ENCODE measurements at regions not wholly inside any gene's neighbourhood (a gene's known extent, or its start where the extent isn't known, plus 50 kb on each side); places are given as distances from the start of the nearest gene placed in this dataset.

DNA sequence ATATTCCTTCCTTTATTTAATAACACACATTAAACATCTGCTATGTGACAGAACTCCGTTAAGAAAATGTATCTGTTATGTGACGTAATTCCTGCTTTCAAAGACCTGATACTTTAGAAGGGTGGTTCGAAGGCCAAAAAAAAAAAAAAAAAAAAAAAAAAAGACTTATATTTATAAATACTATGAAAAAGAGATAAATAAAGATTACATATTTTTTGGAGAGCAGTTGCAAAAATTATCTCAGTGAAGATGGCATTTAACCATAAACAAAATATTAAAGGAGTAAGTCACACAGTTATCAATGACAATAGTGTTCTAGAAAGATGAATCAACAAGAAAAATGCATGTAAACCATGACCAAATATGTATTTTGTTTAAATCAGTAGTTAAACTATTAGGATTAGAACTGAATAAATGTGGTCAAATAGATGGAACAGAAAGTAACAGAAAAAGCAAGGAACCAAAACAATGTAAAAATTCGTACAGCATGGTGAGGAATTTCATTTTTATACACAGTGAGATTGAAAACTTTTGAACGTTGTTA lies 612.3 kb upstream of the SLITRK5 start:
- intact Hi-C loops (cut with DNase I; ENCODE audit: low total_unique reads) (no loop called here), in situ Hi-C loops (cut with MboI; ENCODE audit: low sequenced_read_pairs in 4 of 4) (no loop called here)
- Histone ChIP-seq H3K27ac (no peak overlapping the region), H3K4me3 (no peak overlapping the region), H3K9me3 (no peaks in the 10 kb centered on the region), H3K36me3 (no peaks in the 10 kb centered on the region), H3K27me3 (no peaks in the 10 kb centered on the region), H3K4me1 (no peaks in the 10 kb centered on the region)
- DNase-seq (no peak), ATAC-seq (no peak)
- TF ChIP-seq, protein P1, sequence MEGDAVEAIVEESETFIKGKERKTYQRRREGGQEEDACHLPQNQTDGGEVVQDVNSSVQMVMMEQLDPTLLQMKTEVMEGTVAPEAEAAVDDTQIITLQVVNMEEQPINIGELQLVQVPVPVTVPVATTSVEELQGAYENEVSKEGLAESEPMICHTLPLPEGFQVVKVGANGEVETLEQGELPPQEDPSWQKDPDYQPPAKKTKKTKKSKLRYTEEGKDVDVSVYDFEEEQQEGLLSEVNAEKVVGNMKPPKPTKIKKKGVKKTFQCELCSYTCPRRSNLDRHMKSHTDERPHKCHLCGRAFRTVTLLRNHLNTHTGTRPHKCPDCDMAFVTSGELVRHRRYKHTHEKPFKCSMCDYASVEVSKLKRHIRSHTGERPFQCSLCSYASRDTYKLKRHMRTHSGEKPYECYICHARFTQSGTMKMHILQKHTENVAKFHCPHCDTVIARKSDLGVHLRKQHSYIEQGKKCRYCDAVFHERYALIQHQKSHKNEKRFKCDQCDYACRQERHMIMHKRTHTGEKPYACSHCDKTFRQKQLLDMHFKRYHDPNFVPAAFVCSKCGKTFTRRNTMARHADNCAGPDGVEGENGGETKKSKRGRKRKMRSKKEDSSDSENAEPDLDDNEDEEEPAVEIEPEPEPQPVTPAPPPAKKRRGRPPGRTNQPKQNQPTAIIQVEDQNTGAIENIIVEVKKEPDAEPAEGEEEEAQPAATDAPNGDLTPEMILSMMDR (IDR thresholded peaks at IDR 0.05 in 4 of 5, conservative IDR thresholded peaks at IDR 0.05 in 1 of 5): no peak
- TF ChIP-seq POLR2A (IDR thresholded peaks at IDR 0.05): no peak

DNA sequence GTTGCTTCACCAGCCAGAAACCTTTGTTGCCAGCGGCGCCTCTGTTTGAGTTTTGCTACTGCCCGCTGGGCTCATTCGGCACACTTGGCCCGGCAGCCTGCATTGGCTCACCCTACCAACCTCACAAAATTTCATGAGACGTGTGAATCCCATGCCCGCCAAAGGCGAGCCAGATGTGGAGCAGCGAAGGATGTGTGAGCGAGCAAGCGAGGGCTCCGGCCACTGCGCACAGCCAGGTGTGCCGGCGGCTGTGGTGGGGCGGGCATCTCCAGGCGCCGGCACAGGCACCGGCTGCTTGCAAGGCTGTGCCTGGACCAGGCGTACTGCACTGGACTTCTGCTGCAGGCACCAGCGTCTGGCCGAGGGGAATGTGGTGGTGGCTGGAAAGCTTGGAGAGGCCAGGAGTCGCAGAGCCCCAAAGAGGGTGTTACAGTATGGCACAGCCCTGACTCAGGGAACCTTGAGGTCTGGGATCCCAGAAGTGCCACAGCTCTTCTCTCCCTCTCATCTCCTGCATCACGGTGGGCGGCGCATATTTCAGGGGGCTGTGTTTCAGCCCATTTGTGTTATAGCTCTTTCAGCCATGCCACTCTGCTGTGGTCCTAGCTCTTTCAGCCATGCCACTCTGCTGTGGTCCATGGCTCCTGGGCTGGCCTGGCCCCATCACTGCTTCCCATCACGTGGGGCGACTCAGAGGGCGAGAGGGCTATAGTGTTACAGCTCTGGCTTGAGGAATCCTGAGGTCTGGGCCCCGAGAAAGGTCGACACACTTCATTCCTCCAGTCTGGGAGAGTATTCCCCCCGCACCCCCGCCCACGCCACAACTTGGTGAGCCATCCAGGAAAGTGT lies 592.0 kb upstream of the SLITRK5 start:
- Histone ChIP-seq H3K36me3 (no peaks in the 10 kb centered on the region), H3K9me3 (no peaks in the 10 kb centered on the region), H3K27me3 (no peaks in the 10 kb centered on the region), H3K27ac (no peak overlapping the region), H3K4me1 (no peaks in the 10 kb centered on the region), H3K4me3 (no peak overlapping the region)
- ATAC-seq (no peak), DNase-seq (no peak)
- in situ Hi-C loops (cut with MboI; ENCODE audit: low sequenced_read_pairs in 4 of 4): no loop called here
- intact Hi-C loops (cut with DNase I; ENCODE audit: low total_unique reads): no loop called here
- no peak for TF ChIP-seq POLR2A (IDR thresholded peaks at IDR 0.05)
- TF ChIP-seq, protein P1 (IDR thresholded peaks at IDR 0.05 in 4 of 5, conservative IDR thresholded peaks at IDR 0.05 in 1 of 5): no peak

DNA sequence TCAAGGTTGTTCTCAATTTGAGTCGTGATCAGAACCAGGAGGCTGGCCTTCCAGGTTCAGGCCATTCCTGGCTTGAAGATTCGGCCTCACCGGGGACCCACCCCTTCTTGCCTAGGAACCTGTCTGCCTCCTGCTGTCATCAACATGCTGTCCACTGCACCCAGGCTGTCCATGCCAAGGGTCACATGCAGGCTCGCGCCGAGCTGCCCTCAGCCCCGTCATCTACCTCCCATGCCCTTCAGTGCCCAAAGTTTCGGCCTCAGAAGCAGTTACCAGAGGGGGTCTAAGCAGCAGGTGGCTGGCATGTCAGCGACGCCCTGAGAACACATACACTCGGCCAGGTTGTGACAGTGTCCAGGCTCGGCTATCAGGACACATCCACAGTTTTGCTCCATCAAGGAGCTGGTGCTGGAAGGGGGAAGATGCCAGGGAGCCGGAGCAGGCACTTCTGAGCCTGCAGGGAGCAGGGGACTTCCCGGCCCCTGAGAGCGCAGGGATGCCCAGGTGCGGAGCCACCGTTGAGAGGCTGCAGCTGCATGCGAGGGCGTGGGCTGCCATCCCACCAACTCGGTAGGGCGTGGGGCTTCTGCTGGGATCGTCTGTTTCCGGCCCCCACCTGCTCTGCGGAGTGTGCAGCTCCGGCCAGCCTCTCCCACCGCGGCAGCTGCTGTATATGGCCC lies 590.9 kb upstream of the SLITRK5 start:
- Histone ChIP-seq H3K4me3 (no peak overlapping the region), H3K4me1 (no peaks in the 10 kb centered on the region), H3K27me3 (no peaks in the 10 kb centered on the region), H3K36me3 (no peaks in the 10 kb centered on the region), H3K27ac (no peak overlapping the region), H3K9me3 (no peaks in the 10 kb centered on the region)
- no peak for TF ChIP-seq POLR2A (IDR thresholded peaks at IDR 0.05)
- TF ChIP-seq, protein P1 (IDR thresholded peaks at IDR 0.05 in 4 of 5, conservative IDR thresholded peaks at IDR 0.05 in 1 of 5): no peak
- intact Hi-C loops (cut with DNase I; ENCODE audit: low total_unique reads) (no loop called here), in situ Hi-C loops (cut with MboI; ENCODE audit: low sequenced_read_pairs in 4 of 4) (no loop called here)
- DNase-seq (no peak), ATAC-seq (no peak)

DNA sequence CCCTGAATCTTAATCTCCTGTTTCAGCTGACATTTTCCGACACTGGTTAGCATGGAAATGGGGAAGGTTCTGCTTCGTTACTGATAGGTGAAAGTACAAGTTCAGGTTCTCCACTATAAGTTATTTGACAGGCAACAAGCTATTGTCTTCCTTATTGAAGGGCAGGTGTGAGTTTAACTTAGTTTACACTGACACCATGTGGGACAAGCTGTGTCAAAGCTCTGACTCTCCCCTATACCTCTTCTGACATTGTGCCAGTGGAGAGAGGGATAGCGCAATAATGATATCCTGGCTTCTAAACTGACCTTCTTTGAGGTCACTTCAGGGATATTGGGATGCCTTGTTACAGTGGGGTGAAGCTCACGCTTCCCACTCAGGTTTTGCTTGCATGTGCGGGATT lies 587.0 kb upstream of the SLITRK5 start:
- DNase-seq (no peak), ATAC-seq (no peak)
- H3K27me3 ChIP-seq: no peaks in the 10 kb centered on the region
- no peak for TF ChIP-seq POLR2A (IDR thresholded peaks at IDR 0.05)
- TF ChIP-seq, protein P1 (IDR thresholded peaks at IDR 0.05 in 4 of 5, conservative IDR thresholded peaks at IDR 0.05 in 1 of 5): no peak
- no peak overlapping the region for H3K27ac ChIP-seq
- no peak overlapping the region for H3K4me3 ChIP-seq
- H3K36me3 ChIP-seq: no peaks in the 10 kb centered on the region
- intact Hi-C loops (cut with DNase I; ENCODE audit: low total_unique reads): no loop called here
- no peaks in the 10 kb centered on the region for H3K4me1 ChIP-seq
- in situ Hi-C loops (cut with MboI; ENCODE audit: low sequenced_read_pairs in 4 of 4): no loop called here
- no peaks in the 10 kb centered on the region for H3K9me3 ChIP-seq

All from gastrocnemius medialis (tissue), 4 donors.